Fibroblast of skin of right quadriceps (primary cell): ENCODE measurements at regions not wholly inside any gene's neighbourhood (a gene's known extent, or its start where the extent isn't known, plus 50 kb on each side); places are given as distances from the start of the nearest gene placed in this dataset.

ENCODE experiments used
- DNase-seq: peaks from one replicate; pipeline ENCODE4 v3.0.0-alpha.2; 2013

GRCh38 chr18:57202881-57203280 lies 56.0 kb downstream of the BOD1L2 start:
- DNase-seq, result no peak

GRCh38 chr18:57205641-57206040 lies 58.8 kb downstream of the BOD1L2 start:
- no peak for DNase-seq

- DNase-seq, result no peak
Measured at GRCh38 chr18:57207124-57207916, 60.4 kb downstream of the BOD1L2 start.

GRCh38 chr18:57208047-57208446 lies 61.2 kb downstream of the BOD1L2 start:
- DNase-seq, result no peak

- no peak for DNase-seq
Measured at GRCh38 chr18:57209713-57210106, 62.8 kb downstream of the BOD1L2 start.

- peak; percentile 72 for DNase-seq
Measured at GRCh38 chr18:57210107-57210715, 63.3 kb downstream of the BOD1L2 start.

GRCh38 chr18:57210716-57211411 lies 64.0 kb downstream of the BOD1L2 start:
- DNase-seq, result no peak

- no peak for DNase-seq
Measured at GRCh38 chr18:57211412-57211750, 64.5 kb downstream of the BOD1L2 start.

- no peak for DNase-seq
Measured at GRCh38 chr18:57211776-57212175, 64.9 kb downstream of the BOD1L2 start.

GRCh38 chr18:57212678-57213077 lies 65.8 kb downstream of the BOD1L2 start:
- no peak for DNase-seq

- DNase-seq, result no peak
Measured at GRCh38 chr18:57214976-57215375, 68.1 kb downstream of the BOD1L2 start.

GRCh38 chr18:57218281-57218680 lies 71.4 kb downstream of the BOD1L2 start:
- no peak for DNase-seq

- no peak for DNase-seq
Measured at GRCh38 chr18:57219964-57220363, 73.1 kb downstream of the BOD1L2 start.

GRCh38 chr18:57220480-57220879 lies 73.6 kb downstream of the BOD1L2 start:
- no peak for DNase-seq

- no peak for DNase-seq
Measured at GRCh38 chr18:57220930-57221483, 74.1 kb downstream of the BOD1L2 start.

- DNase-seq, result peak; percentile 2
Measured at GRCh38 chr18:57223144-57223870, 76.4 kb downstream of the BOD1L2 start.

- no peak for DNase-seq
Measured at GRCh38 chr18:57230861-57231585, 84.1 kb downstream of the BOD1L2 start.

- DNase-seq, result no peak
Measured at GRCh38 chr18:57231864-57232263, 85.0 kb downstream of the BOD1L2 start.

- no peak for DNase-seq
Measured at GRCh38 chr18:57234346-57234745, 87.5 kb downstream of the BOD1L2 start.

- DNase-seq, result no peak
Measured at GRCh38 chr18:57241869-57242268, 95.0 kb downstream of the BOD1L2 start.

- DNase-seq, result no peak
Measured at GRCh38 chr18:57242285-57242684, 95.4 kb downstream of the BOD1L2 start.

GRCh38 chr18:57243624-57244179 lies 96.8 kb downstream of the BOD1L2 start:
- no peak for DNase-seq
